ENCODE measurements at regions not wholly inside any gene's neighbourhood (a gene's known extent, or its start where the extent isn't known, plus 50 kb on each side); places are given as distances from the start of the nearest gene placed in this dataset.

- TF ChIP-seq, protein P1, sequence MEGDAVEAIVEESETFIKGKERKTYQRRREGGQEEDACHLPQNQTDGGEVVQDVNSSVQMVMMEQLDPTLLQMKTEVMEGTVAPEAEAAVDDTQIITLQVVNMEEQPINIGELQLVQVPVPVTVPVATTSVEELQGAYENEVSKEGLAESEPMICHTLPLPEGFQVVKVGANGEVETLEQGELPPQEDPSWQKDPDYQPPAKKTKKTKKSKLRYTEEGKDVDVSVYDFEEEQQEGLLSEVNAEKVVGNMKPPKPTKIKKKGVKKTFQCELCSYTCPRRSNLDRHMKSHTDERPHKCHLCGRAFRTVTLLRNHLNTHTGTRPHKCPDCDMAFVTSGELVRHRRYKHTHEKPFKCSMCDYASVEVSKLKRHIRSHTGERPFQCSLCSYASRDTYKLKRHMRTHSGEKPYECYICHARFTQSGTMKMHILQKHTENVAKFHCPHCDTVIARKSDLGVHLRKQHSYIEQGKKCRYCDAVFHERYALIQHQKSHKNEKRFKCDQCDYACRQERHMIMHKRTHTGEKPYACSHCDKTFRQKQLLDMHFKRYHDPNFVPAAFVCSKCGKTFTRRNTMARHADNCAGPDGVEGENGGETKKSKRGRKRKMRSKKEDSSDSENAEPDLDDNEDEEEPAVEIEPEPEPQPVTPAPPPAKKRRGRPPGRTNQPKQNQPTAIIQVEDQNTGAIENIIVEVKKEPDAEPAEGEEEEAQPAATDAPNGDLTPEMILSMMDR (IDR thresholded peaks at IDR 0.05): no peak
- no peak for TF ChIP-seq POLR2A (IDR thresholded peaks at IDR 0.05)
These were observed 123.0 kb upstream of the FST start for GRCh38 chr5:53357439-53357838.

All from heart left ventricle (tissue), 13 donors.